NCI-H82 (cell line): ENCODE measurements at regions not wholly inside any gene's neighbourhood (a gene's known extent, or its start where the extent isn't known, plus 50 kb on each side); places are given as distances from the start of the nearest gene placed in this dataset.
A peak's percentile ranks its signal among the peaks of the same experiment; 100 is the strongest.

Experiments
- DNase-seq: peaks from one replicate; lab custom pipeline; 2025; lab: John Stamatoyannopoulos, UW

- peak; percentile 40 for DNase-seq
Measured at GRCh38 chr12:107320033-107320928, 226.9 kb upstream of the CRY1 start.

GRCh38 chr12:107320929-107321631, 227.7 kb upstream of the CRY1 start:
- peak; percentile 38 for DNase-seq

- DNase-seq: no peak
Measured at GRCh38 chr12:107322063-107322462, 228.7 kb upstream of the CRY1 start.

- no peak for DNase-seq
Measured at GRCh38 chr12:107325075-107325608, 231.8 kb upstream of the CRY1 start.

GRCh38 chr12:107326237-107326636, 232.9 kb upstream of the CRY1 start:
- peak; percentile 52 for DNase-seq

GRCh38 chr12:107327651-107328182, 234.4 kb upstream of the CRY1 start:
- no peak for DNase-seq

GRCh38 chr12:107328442-107329133, 235.2 kb upstream of the CRY1 start:
- peak; percentile 49 for DNase-seq

GRCh38 chr12:107329569-107330324, 236.4 kb upstream of the CRY1 start:
- peak; percentile 87 for DNase-seq

- DNase-seq: peak; percentile 83
Measured at GRCh38 chr12:107330831-107331431, 237.6 kb upstream of the CRY1 start.

GRCh38 chr12:107331471-107331870, 238.1 kb upstream of the CRY1 start:
- no peak for DNase-seq

- DNase-seq: no peak
Measured at GRCh38 chr12:107331912-107332311, 238.6 kb upstream of the CRY1 start.

- DNase-seq: no peak
Measured at GRCh38 chr12:107332743-107333142, 239.4 kb upstream of the CRY1 start.

GRCh38 chr12:107335802-107336570, 242.6 kb upstream of the CRY1 start:
- DNase-seq: no peak

GRCh38 chr12:107336695-107337094, 243.3 kb upstream of the CRY1 start:
- no peak for DNase-seq

- no peak for DNase-seq
Measured at GRCh38 chr12:107337346-107338095, 244.2 kb upstream of the CRY1 start.

GRCh38 chr12:107339487-107339886, 246.1 kb upstream of the CRY1 start:
- DNase-seq: no peak

GRCh38 chr12:107339932-107340331, 246.6 kb upstream of the CRY1 start:
- DNase-seq: no peak

- DNase-seq: no peak
Measured at GRCh38 chr12:107340898-107341297, 247.5 kb upstream of the CRY1 start.

GRCh38 chr12:107344035-107344808, 250.9 kb upstream of the CRY1 start:
- DNase-seq: no peak
